NCI-H2196 (cell line): ENCODE measurements at regions not wholly inside any gene's neighbourhood (a gene's known extent, or its start where the extent isn't known, plus 50 kb on each side); places are given as distances from the start of the nearest gene placed in this dataset.

Source experiments
- DNase-seq: peaks from one replicate; lab custom pipeline; 2025; ENCODE audit not compliant: unreplicated experiment; lab: John Stamatoyannopoulos, UW

DNA sequence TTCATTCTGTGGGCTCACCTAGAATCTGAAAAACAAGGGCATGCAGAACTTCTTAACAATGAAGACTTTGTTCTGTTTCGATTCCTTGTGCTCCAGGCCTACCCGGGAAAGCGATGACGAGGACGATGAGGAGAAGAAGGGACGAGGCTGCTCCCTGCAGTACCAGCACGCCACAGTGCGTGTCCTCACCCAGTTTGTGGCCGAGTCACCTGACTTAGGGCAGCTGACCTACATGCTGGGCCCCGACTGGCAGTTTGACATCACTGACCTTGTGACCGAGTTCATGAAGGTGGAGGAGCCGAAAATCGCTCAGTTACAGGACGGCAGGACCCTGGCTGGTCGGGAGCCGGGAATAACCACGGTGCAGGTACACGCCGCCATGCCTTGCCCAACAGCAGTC lies 585.4 kb downstream of the AACS start:
- no peak for DNase-seq

DNA sequence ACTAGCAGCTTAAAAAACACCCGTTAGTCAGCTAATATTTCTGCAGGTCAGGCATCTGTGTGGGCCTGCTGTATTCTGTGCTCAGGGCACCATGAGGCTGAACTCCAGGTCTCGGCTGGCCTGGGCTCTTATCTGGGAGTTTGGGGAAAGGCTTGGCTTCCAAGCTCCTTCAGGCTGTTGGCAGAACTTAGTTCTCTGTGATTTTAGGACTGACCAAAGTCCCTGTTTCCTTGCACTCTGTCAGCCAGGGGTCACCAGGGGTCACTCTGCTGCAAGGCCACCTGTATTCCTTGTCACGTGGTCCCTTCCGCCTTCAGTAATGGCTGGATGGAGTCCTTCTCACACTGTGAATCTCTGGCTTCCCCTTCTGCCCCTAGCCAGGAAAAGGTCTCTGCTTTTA lies 586.4 kb downstream of the AACS start:
- no peak for DNase-seq

DNA sequence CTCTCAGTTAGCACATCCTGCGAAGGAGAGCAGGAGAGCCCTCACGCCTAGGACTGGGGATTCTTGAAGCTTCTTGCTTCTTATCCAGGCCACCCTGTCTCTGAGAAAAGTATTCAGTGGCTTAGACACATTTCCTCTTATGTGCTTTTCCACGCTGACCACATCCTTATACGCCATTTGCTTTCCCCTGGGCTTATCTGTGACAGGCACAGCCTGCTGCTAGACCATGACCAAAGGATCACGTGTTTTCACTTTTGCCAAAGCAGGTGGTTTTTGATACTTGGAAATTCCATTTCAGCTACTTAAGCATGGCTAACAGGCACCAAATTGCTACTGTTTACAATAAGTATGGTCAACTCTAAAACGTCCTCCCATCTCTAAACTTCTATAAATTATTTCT lies 587.4 kb downstream of the AACS start:
- DNase-seq: no peak

DNA sequence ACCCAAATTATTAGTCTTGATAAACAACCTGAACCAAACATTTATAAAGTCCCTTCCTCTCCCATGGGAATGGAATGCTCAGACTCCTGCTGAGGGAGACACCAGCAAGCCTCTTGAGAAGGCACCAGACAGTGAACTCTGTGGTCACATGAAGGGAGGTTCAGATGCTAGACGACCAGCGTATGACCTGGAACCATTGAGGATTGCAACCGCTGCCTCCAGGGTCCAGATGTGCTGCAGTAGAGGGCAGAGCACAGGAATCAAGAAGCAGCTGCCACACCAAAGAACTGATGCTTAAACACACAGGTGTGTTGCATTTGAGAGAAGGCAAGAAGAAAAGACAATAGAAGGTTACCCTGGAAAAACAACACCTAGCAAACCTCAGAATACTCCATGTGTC lies 592.4 kb downstream of the AACS start:
- no peak for DNase-seq

GRCh38 chr12:125674554-125675338 lies 609.5 kb downstream of the AACS start:
- DNase-seq: no peak

- no peak for DNase-seq
These were observed 611.1 kb downstream of the AACS start for GRCh38 chr12:125676366-125676765.

DNA sequence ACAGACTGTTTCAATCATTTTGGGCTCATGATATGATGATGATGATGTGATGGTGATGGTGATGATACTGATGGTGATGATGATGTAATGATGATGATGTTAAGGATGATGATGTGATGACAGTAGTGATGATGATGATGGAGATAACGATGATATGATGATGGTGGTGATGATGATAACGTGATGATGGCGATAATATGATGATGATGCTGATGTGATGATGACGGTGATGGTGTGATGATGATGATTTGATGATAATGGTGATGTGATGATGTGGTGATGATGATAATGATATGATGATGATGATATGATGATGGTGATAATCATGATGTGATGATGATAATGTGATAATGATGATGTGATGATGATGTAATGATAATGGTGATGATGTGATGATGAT lies 612.6 kb downstream of the AACS start:
- no peak for DNase-seq

DNA sequence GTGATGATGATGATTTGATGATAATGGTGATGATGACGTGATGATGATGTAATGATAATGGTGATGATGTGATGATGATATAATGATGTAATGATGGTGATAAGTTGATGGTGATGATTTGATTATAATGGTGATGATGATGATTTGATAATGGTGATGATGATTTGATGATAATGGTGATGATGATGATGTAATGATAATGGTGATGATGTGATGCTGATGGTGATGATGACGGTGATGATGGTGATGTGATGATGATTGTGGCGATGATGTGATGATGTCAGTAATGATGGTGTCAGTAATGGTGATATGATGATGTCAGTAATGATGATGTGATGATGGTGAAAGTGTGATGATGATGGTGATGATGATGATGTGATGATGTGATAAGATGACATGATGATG lies 613.4 kb downstream of the AACS start:
- DNase-seq: no peak

DNA sequence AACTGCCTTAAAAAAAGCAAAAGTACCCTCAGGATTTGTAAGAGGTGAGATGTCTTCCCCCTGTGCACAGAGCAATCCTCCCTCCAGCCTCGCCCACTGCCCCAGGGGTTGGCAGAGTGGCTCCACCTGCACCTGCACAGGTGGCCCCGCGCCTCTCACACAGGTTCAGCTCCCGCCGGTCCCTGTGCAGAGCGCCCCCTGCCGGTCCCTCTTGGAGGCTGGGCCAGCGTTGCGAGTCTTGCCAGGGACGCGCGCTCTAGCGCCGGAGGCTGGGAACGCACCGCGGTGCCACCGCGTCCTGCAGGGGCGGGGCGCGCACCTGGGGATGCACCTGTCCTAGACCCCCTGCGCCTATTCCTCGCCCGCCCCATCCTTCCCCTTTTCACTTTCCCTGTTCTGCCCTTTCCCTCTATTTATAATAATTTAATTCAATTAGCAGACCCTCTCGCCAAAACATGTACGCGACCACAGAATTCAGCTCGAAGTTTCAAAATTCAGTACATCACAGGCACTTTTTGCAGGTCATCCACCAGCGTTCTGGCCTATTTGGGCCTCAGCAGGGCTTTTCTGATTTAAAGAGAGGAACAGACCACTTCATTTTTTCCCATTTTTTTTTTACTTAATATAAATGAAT lies 618.6 kb downstream of the AACS start:
- DNase-seq: peak; percentile 39

DNA sequence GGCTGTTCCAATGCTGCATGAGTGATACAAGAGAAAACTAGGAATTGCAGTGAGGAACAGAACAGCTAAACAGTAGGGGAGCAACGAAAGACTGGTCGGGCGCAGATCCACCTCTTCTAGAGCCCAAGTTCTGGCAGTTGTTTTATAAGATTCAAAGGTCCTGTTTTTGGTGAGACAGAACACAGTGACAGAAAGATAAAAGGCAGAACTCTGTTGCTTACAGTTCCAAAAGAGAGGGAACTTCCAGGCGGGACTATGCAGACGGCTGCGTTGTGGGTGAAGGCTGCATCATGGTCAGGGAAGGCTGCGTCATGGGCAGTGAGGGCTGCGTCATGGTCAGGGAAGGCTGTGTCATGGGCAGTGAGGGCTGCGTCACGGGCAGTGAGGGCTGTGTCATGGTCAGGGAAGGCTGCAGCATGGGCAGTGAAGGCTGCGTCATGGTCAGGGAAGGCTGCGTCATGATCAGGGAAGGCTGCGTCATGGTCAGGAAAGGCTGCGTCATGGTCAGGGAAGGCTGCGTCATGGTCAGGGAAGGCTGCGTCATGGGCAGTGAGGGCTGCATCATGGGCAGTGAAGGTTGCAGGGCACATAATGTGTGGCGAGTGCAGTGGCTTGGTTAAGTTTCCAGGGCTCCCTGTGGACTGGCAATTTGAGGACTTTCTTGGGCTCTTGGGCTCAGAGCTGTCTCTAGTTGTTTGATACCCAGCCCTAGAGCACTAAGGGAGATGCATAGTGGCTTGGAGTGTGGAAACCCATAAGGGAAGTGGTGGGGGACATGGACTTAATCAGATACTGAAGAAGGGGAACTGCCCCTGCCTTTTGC lies 619.9 kb downstream of the AACS start:
- no peak for DNase-seq

GRCh38 chr12:125685915-125686314 lies 620.7 kb downstream of the AACS start:
- no peak for DNase-seq

DNA sequence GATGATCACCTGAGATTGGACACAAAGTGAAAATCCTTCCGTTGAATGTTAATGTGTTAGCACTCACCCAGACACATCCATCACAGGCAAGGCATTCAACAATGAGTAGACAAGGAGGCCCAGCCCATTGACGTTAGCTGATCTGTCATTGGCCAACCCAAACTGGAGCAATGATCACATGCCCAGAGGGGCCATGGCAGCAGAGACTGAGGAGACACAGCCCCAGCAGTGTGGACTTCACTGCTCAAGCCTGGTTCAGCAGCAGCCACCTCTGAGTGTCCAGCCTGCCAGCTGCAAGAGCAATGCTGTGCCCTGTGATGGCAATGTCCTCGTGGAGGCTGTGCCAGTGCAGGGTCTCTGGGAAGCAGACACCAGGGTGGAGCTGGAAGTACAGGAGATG lies 622.2 kb downstream of the AACS start:
- DNase-seq: no peak

- no peak for DNase-seq
These were observed 622.6 kb downstream of the AACS start for GRCh38 chr12:125687820-125688219.

- no peak for DNase-seq
These were observed 623.0 kb downstream of the AACS start for GRCh38 chr12:125688223-125688622.

DNA sequence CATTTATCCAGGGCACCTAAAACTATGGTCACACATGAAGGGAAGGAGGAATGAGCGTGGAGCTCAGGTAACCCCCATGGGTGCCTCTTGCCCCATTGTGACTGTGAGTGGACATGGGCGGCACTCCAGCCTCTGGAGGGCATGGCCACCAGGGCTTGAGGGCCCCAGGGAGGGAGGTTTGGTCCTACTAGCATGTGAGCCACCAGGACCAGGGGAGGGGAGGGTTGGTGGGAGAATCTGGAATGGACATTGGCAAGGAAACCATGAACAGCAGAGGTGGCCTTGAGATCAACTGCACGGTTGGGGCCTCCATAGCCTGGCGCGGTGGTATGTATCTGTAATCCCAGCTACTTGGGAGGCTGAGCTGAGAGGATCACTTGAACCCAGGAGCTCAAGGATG lies 623.6 kb downstream of the AACS start:
- DNase-seq: no peak

DNA sequence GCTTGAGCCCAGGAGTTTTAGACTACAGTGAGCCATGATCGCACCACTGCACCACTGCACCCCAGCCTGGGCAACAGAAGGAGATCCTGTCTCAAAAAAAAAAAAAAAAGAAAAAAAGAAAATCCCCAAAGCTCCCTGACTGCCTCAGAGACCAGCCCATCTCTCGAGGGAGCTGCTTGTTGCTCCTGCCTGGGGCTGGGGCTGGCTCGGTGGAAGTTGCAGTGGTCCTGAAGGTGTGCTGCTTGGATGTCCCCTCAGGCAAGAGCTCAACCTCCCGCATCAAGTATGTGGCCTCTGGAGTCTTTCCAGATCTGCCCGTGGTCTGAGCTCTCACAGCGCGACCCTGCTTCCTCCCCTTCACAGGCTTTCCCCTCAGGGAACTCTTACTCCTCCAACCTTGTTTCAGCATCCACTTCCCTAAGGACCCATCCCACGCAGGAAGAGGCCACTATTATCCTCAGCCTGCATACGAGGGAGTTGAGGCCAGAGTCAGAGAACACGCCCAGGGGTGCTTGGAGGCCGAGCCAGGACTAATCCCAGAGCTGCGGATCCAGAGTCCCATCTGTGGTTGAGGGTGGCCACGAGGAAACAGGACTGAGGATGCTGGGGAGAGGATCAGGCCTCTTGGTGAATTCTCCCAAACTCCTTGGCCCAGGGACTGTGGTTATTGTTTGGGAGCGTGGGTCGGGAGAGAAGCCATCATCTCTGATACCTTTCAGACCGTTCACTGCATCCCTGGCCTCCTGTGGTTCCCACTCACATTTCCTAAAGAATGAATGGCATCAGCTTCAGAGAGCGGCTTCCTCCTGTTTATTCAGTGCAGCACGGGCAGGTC lies 624.6 kb downstream of the AACS start:
- DNase-seq: no peak

DNA sequence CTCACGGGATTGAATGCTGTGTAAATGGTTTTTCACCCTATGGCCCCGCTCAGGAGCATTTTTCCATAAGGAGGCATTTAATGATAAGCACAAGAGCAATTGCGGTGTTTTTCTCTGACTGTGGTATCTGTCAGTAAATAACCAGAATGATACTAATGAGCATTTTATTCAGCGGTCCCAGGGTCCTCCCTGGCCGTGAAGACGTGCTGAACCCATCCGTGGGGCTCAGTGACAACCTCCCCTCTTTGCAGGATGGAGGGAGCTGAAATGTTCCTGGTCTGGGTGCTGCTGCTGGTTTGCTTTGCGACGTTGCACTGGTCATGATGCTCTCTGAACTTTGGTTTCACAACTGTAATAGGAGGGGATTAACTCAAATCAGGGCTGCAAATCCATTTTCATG lies 625.6 kb downstream of the AACS start:
- no peak for DNase-seq

- no peak for DNase-seq
These were observed 630.8 kb downstream of the AACS start for GRCh38 chr12:125696054-125696453.

- DNase-seq: no peak
These were observed 639.6 kb downstream of the AACS start for GRCh38 chr12:125704803-125705202.

DNA sequence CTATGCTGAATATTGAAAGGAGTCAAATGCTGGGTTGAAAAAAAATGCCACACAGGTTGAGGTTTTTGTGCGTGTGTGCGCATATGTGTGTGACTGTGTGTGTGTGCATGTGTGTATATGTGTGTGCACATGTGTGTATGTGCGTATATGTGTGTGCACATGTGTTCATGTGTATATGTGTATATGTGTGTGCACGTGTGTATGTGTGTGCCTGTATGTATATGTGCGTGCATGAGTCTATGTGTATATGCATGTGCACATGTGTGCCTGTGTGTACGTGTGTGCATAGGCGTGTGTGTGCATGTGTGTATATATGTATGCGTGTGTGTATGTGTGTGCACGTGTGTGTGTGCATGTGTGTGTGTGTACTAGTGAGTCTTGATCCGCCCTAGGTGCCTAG lies 655.7 kb downstream of the AACS start:
- no peak for DNase-seq

- DNase-seq: no peak
These were observed 668.9 kb downstream of the AACS start for GRCh38 chr12:125734137-125734536.
